ENCODE measurements at regions not wholly inside any gene's neighbourhood (a gene's known extent, or its start where the extent isn't known, plus 50 kb on each side); places are given as distances from the start of the nearest gene placed in this dataset.

- no peak for TF ChIP-seq EZH2 (IDR thresholded peaks at IDR 0.05; ENCODE audit: borderline replicate concordance, insufficient read depth, low read length, poor library complexity, severe bottlenecking)
- TF ChIP-seq CTCF (IDR thresholded peaks at IDR 0.05; ENCODE audit: poor library complexity, severe bottlenecking) = no peak
- TF ChIP-seq REST (IDR thresholded peaks at IDR 0.05; ENCODE audit: borderline replicate concordance) = no peak
Measured at GRCh38 chr14:54172114-54172513, 215.5 kb upstream of the BMP4 start.

All from neural cell (in vitro differentiated cells).